Mesendoderm (in vitro differentiated cells): ENCODE measurements at regions not wholly inside any gene's neighbourhood (a gene's known extent, or its start where the extent isn't known, plus 50 kb on each side); places are given as distances from the start of the nearest gene placed in this dataset.

Experiments
- DNase-seq: peaks from one replicate; pipeline ENCODE4 v3.0.0; 2013
- H2AK5ac ChIP-seq: 2 replicates; pipeline ENCODE4 v1.6.1; 2013; ENCODE audit warnings: low read length, inconsistent platforms
- H2BK120ac ChIP-seq: 2 replicates; pipeline ENCODE4 v1.6.1; 2013; ENCODE audit warnings: low read depth, mild to moderate bottlenecking, low read length, moderate library complexity, mixed read lengths
- H2BK15ac ChIP-seq: replicated peaks from 2 replicates; pipeline ENCODE4 v1.6.1; 2013; ENCODE audit warnings: low read depth, mild to moderate bottlenecking, moderate library complexity
- H2BK5ac ChIP-seq: 2 replicates; pipeline ENCODE4 v1.6.1; 2013; ENCODE audit warnings: low read length, inconsistent platforms
- H3K18ac ChIP-seq: 2 replicates; pipeline ENCODE4 v1.6.1; 2013; ENCODE audit warnings: mild to moderate bottlenecking, low read length, mixed read lengths
- H3K23ac ChIP-seq: one replicate; pipeline ENCODE4 v1.6.1; 2013; ENCODE audit warnings: low read length
- H3K27ac ChIP-seq: 2 replicates; pipeline ENCODE4 v1.5.1; 2013; ENCODE audit warnings: low read depth, mild to moderate bottlenecking, inconsistent platforms, low read length, moderate library complexity
- H3K27me3 ChIP-seq: 2 replicates; pipeline ENCODE4 v1.6.1; 2013; ENCODE audit warnings: low read length, control low read depth, mild to moderate bottlenecking, inconsistent platforms; ENCODE audit not compliant: insufficient read depth, poor library complexity
- H3K36me3 ChIP-seq: 2 replicates; pipeline ENCODE4 v1.6.1; 2013; ENCODE audit warnings: low read length, inconsistent platforms; ENCODE audit not compliant: control insufficient read depth, insufficient read depth
- H3K4ac ChIP-seq: one replicate; pipeline ENCODE4 v1.6.1; 2013; ENCODE audit warnings: low read depth, mild to moderate bottlenecking, low read length, moderate library complexity
- H3K4me1 ChIP-seq: 2 replicates; pipeline ENCODE4 v1.6.1; 2013; ENCODE audit warnings: low read depth, low read length, inconsistent platforms; ENCODE audit not compliant: control insufficient read depth
- H3K4me2 ChIP-seq: 2 replicates; pipeline ENCODE4 v1.6.1; 2013; ENCODE audit warnings: low read length
- H3K4me3 ChIP-seq: 2 replicates; pipeline ENCODE4 v1.5.1; 2013; ENCODE audit warnings: mild to moderate bottlenecking, low read length
- H3K56ac ChIP-seq: one replicate; pipeline ENCODE4 v1.6.1; 2013; ENCODE audit warnings: low read length
- H3K79me1 ChIP-seq: 2 replicates; pipeline ENCODE4 v1.6.1; 2013; ENCODE audit warnings: low read length, inconsistent platforms
- H3K79me2 ChIP-seq: 2 replicates; pipeline ENCODE4 v1.6.1; 2013; ENCODE audit warnings: mild to moderate bottlenecking, low read length; ENCODE audit not compliant: control insufficient read depth, insufficient read depth
- H3K9ac ChIP-seq: 2 replicates; pipeline ENCODE4 v1.6.1; 2013; ENCODE audit warnings: low read length, inconsistent platforms
- H4K5ac ChIP-seq: one replicate; pipeline ENCODE4 v1.6.1; 2013; ENCODE audit warnings: low read length
- H4K8ac ChIP-seq: one replicate; pipeline ENCODE4 v1.6.1; 2013; ENCODE audit warnings: low read depth, mild to moderate bottlenecking, control low read depth, low read length, moderate library complexity
- WGBS: extraction: QIAGEN DNeasy Blood & Tissue Kit; methylation state at CpG from one replicate; pipeline ENCODE4 v1.1.7; 2013; ENCODE audit warnings: low lambda C conversion rate, missing lambda C conversion rate; ENCODE audit not compliant: insufficient coverage; ENCODE audit errors: extremely low coverage; 5-methylcytosine and 5-hydroxymethylcytosine counted together

- H3K4me3 ChIP-seq: no peak overlapping the region
- no peak overlapping the region for H3K4ac ChIP-seq
- H2BK120ac ChIP-seq: no peak overlapping the region
- no peaks in the 10 kb centered on the region for H3K79me1 ChIP-seq
- no CpG with 5 or more reads among the region's 4 CpGs for WGBS
- no peak overlapping the region for H3K18ac ChIP-seq
- no peaks in the 10 kb centered on the region for H3K79me2 ChIP-seq
- no peak overlapping the region for H3K56ac ChIP-seq
- no peak overlapping the region for H2AK5ac ChIP-seq
- no peak overlapping the region for H4K5ac ChIP-seq
- DNase-seq: no peak
- no peak overlapping the region for H3K9ac ChIP-seq
- H4K8ac ChIP-seq: no peak overlapping the region
- no peak overlapping the region for H3K4me2 ChIP-seq
- H3K4me1 ChIP-seq: peaks cover 1% of the 10 kb centered on the region
- no peak overlapping the region for H3K27ac ChIP-seq
- no peaks in the 10 kb centered on the region for H3K36me3 ChIP-seq
- no peaks in the 10 kb centered on the region for H3K27me3 ChIP-seq
- no peak overlapping the region for H3K23ac ChIP-seq
- H2BK15ac ChIP-seq: no peak overlapping the region
- H2BK5ac ChIP-seq: no peak overlapping the region
Observed at GRCh38 chr16:54867302-54867832, 63.3 kb upstream of the IRX5 start.

- no peak overlapping the region for H3K56ac ChIP-seq
- H3K4me2 ChIP-seq: no peak overlapping the region
- no peak overlapping the region for H2BK15ac ChIP-seq
- no peak overlapping the region for H3K18ac ChIP-seq
- H3K4ac ChIP-seq: no peak overlapping the region
- H3K4me1 ChIP-seq: peaks cover 2% of the 10 kb centered on the region
- no peak overlapping the region for H3K27ac ChIP-seq
- no peak overlapping the region for H3K4me3 ChIP-seq
- no peak overlapping the region for H2AK5ac ChIP-seq
- H3K36me3 ChIP-seq: no peaks in the 10 kb centered on the region
- H2BK120ac ChIP-seq: no peak overlapping the region
- H4K8ac ChIP-seq: no peak overlapping the region
- H2BK5ac ChIP-seq: no peak overlapping the region
- no CpG with 5 or more reads among the region's 9 CpGs for WGBS
- H4K5ac ChIP-seq: no peak overlapping the region
- DNase-seq: peak; percentile 8
- no peaks in the 10 kb centered on the region for H3K79me1 ChIP-seq
- no peaks in the 10 kb centered on the region for H3K79me2 ChIP-seq
- H3K9ac ChIP-seq: no peak overlapping the region
- no peaks in the 10 kb centered on the region for H3K27me3 ChIP-seq
- no peak overlapping the region for H3K23ac ChIP-seq
Observed at GRCh38 chr16:54862529-54862928, 68.1 kb upstream of the IRX5 start.

- no peak overlapping the region for H3K4me2 ChIP-seq
- no peak overlapping the region for H2AK5ac ChIP-seq
- no peak overlapping the region for H2BK5ac ChIP-seq
- H2BK15ac ChIP-seq: no peak overlapping the region
- no CpG with 5 or more reads among the region's 2 CpGs for WGBS
- H3K79me2 ChIP-seq: no peaks in the 10 kb centered on the region
- H2BK120ac ChIP-seq: no peak overlapping the region
- H3K18ac ChIP-seq: no peak overlapping the region
- no peak overlapping the region for H3K27ac ChIP-seq
- H3K56ac ChIP-seq: no peak overlapping the region
- no peaks in the 10 kb centered on the region for H3K36me3 ChIP-seq
- DNase-seq: no peak
- no peak overlapping the region for H3K4me3 ChIP-seq
- H3K4ac ChIP-seq: no peak overlapping the region
- H3K27me3 ChIP-seq: no peaks in the 10 kb centered on the region
- no peak overlapping the region for H4K8ac ChIP-seq
- no peak overlapping the region for H4K5ac ChIP-seq
- H3K9ac ChIP-seq: no peak overlapping the region
- no peaks in the 10 kb centered on the region for H3K79me1 ChIP-seq
- H3K4me1 ChIP-seq: no peaks in the 10 kb centered on the region
- no peak overlapping the region for H3K23ac ChIP-seq
Observed at GRCh38 chr16:54856871-54857270, 73.8 kb upstream of the IRX5 start.

GRCh38 chr16:54847609-54848008, 83.1 kb upstream of the IRX5 start:
- H3K4me1 ChIP-seq: no peaks in the 10 kb centered on the region
- no peaks in the 10 kb centered on the region for H3K27me3 ChIP-seq
- H3K18ac ChIP-seq: no peak overlapping the region
- no peaks in the 10 kb centered on the region for H3K79me2 ChIP-seq
- H2BK120ac ChIP-seq: no peak overlapping the region
- H3K79me1 ChIP-seq: no peaks in the 10 kb centered on the region
- no peak overlapping the region for H4K5ac ChIP-seq
- no peak overlapping the region for H2BK5ac ChIP-seq
- no peak overlapping the region for H3K4ac ChIP-seq
- no peaks in the 10 kb centered on the region for H3K36me3 ChIP-seq
- H4K8ac ChIP-seq: no peak overlapping the region
- H3K4me2 ChIP-seq: no peak overlapping the region
- H2AK5ac ChIP-seq: no peak overlapping the region
- H3K27ac ChIP-seq: no peak overlapping the region
- no peak overlapping the region for H3K4me3 ChIP-seq
- DNase-seq: no peak
- H3K56ac ChIP-seq: no peak overlapping the region
- no peak overlapping the region for H3K23ac ChIP-seq
- H3K9ac ChIP-seq: no peak overlapping the region
- WGBS: no CpG with 5 or more reads among the region's 2 CpGs
- no peak overlapping the region for H2BK15ac ChIP-seq

GRCh38 chr16:54847207-54847606, 83.5 kb upstream of the IRX5 start:
- Histone ChIP-seq H3K23ac (no peak overlapping the region), H2AK5ac (no peak overlapping the region), H2BK15ac (no peak overlapping the region), H3K79me1 (no peaks in the 10 kb centered on the region), H3K9ac (no peak overlapping the region), H3K56ac (no peak overlapping the region), H4K5ac (no peak overlapping the region), H3K27me3 (no peaks in the 10 kb centered on the region), H3K4ac (no peak overlapping the region), H3K18ac (no peak overlapping the region), H2BK120ac (no peak overlapping the region), H3K79me2 (no peaks in the 10 kb centered on the region), H2BK5ac (no peak overlapping the region), H3K4me1 (no peaks in the 10 kb centered on the region), H3K4me3 (no peak overlapping the region), H4K8ac (no peak overlapping the region), H3K36me3 (no peaks in the 10 kb centered on the region), H3K27ac (no peak overlapping the region), H3K4me2 (no peak overlapping the region)
- no peak for DNase-seq
- WGBS: no CpG with 5 or more reads among the region's 5 CpGs

GRCh38 chr16:54846766-54847165, 83.9 kb upstream of the IRX5 start:
- DNase-seq: peak; percentile 4
- no peak overlapping the region for H3K56ac ChIP-seq
- no peaks in the 10 kb centered on the region for H3K79me2 ChIP-seq
- no peaks in the 10 kb centered on the region for H3K36me3 ChIP-seq
- no CpG with 5 or more reads among the region's 4 CpGs for WGBS
- H2AK5ac ChIP-seq: no peak overlapping the region
- no peak overlapping the region for H3K4me3 ChIP-seq
- no peak overlapping the region for H3K9ac ChIP-seq
- H3K27ac ChIP-seq: no peak overlapping the region
- no peak overlapping the region for H4K5ac ChIP-seq
- H3K18ac ChIP-seq: no peak overlapping the region
- no peaks in the 10 kb centered on the region for H3K79me1 ChIP-seq
- no peaks in the 10 kb centered on the region for H3K27me3 ChIP-seq
- H3K23ac ChIP-seq: no peak overlapping the region
- no peak overlapping the region for H4K8ac ChIP-seq
- no peak overlapping the region for H3K4ac ChIP-seq
- H3K4me1 ChIP-seq: no peaks in the 10 kb centered on the region
- no peak overlapping the region for H3K4me2 ChIP-seq
- H2BK120ac ChIP-seq: no peak overlapping the region
- no peak overlapping the region for H2BK15ac ChIP-seq
- H2BK5ac ChIP-seq: no peak overlapping the region
